ENCODE measurements at regions not wholly inside any gene's neighbourhood (a gene's known extent, or its start where the extent isn't known, plus 50 kb on each side); places are given as distances from the start of the nearest gene placed in this dataset.

GRCh38 chr11:71309181-71309580, 56.8 kb upstream of the SHANK2 start:
- DNase-seq: no peak

- DNase-seq: no peak
Observed at GRCh38 chr11:71307811-71308645, 55.7 kb upstream of the SHANK2 start.

GRCh38 chr11:71305451-71306125, 53.2 kb upstream of the SHANK2 start:
- no peak for DNase-seq

- DNase-seq: no peak
Observed at GRCh38 chr11:71305041-71305440, 52.7 kb upstream of the SHANK2 start.

GRCh38 chr11:71304491-71304890, 52.1 kb upstream of the SHANK2 start:
- DNase-seq: no peak

GRCh38 chr11:71304045-71304444, 51.7 kb upstream of the SHANK2 start:
- DNase-seq: no peak

- DNase-seq: no peak
Observed at GRCh38 chr11:71302911-71303310, 50.5 kb upstream of the SHANK2 start.

- no peak for DNase-seq
Observed at GRCh38 chr11:71302534-71302909, 50.1 kb upstream of the SHANK2 start.

Measured in NCI-H1694 treated with DMSO at 0.1 percent for 48 hours (cell line).